DND-41 (cell line): ENCODE measurements at regions not wholly inside any gene's neighbourhood (a gene's known extent, or its start where the extent isn't known, plus 50 kb on each side); places are given as distances from the start of the nearest gene placed in this dataset.

Experiments
- ATAC-seq: fragments of 200-7000 bp; cut with Tn5 transposase; 3 replicates; pipeline ENCODE4 v1.9.1; 2021; ENCODE audit warnings: low read depth; ENCODE audit not compliant: insufficient read depth
- DNase-seq: peaks from one replicate; pipeline ENCODE4 v3.0.0-alpha.2; 2020
- H2AFZ ChIP-seq: 2 replicates; pipeline ENCODE4 v1.6.0; 2012; ENCODE audit warnings: low read depth, low read length
- H3K27ac ChIP-seq: 2 replicates; pipeline ENCODE4 v1.5.1; 2012; ENCODE audit warnings: low read length, inconsistent platforms
- H3K27me3 ChIP-seq: fragments of 200-600 bp; sonication (generic); 2 replicates; pipeline ENCODE4 v1.6.0; 2012; ENCODE audit warnings: low read length, mild to moderate bottlenecking, inconsistent platforms; ENCODE audit not compliant: insufficient read depth, poor library complexity
- H3K36me3 ChIP-seq: 2 replicates; pipeline ENCODE4 v1.5.1; 2012; ENCODE audit warnings: low read length, inconsistent platforms; ENCODE audit not compliant: insufficient read depth
- H3K4me1 ChIP-seq: 2 replicates; pipeline ENCODE4 v1.5.1; 2012; ENCODE audit warnings: mild to moderate bottlenecking, low read length; ENCODE audit not compliant: insufficient read depth
- H3K4me2 ChIP-seq: 2 replicates; pipeline ENCODE4 v1.6.0; 2012; ENCODE audit warnings: mild to moderate bottlenecking, moderate library complexity, low read length, inconsistent platforms; ENCODE audit not compliant: insufficient read depth
- H3K4me3 ChIP-seq, 2 experiments: fragments of 200-600 bp in 1 of 2; shearing (Covaris generic) in 1 of 2; 2 replicates each; pipeline ENCODE4 v1.5.1; 2012 to 2016; ENCODE audit warnings: inconsistent platforms in 2 of 2, low read length in 2 of 2, mild to moderate bottlenecking in 2 of 2, low read depth in 1 of 2, moderate library complexity in 1 of 2
- H3K79me2 ChIP-seq: 2 replicates; pipeline ENCODE4 v1.6.0; 2012; ENCODE audit warnings: low read length, inconsistent platforms; ENCODE audit not compliant: insufficient read depth
- H3K9ac ChIP-seq: 2 replicates; pipeline ENCODE4 v1.6.0; 2012; ENCODE audit warnings: low read depth, mild to moderate bottlenecking, inconsistent platforms, low read length, moderate library complexity
- H3K9me3 ChIP-seq: 2 replicates; pipeline ENCODE4 v1.5.1; 2012; ENCODE audit warnings: low read length, moderate library complexity, mild to moderate bottlenecking, inconsistent platforms; ENCODE audit not compliant: insufficient read depth, severe bottlenecking
- H4K20me1 ChIP-seq: 2 replicates; pipeline ENCODE4 v1.6.0; 2012; ENCODE audit warnings: low read length; ENCODE audit not compliant: insufficient read depth
- EZH2 ChIP-seq: IDR thresholded peaks from 3 replicates; pipeline ENCODE4 v1.6.1; 2012; ENCODE audit warnings: borderline replicate concordance, low read depth, mild to moderate bottlenecking, moderate library complexity, low read length, inconsistent platforms; ENCODE audit not compliant: severe bottlenecking
- TF ChIP-seq, protein P1 (sequence below): IDR thresholded peaks from 2 replicates; pipeline ENCODE4 v1.5.1; 2012; ENCODE audit warnings: borderline replicate concordance, low read length, moderate library complexity, mild to moderate bottlenecking; ENCODE audit not compliant: poor library complexity, severe bottlenecking; ENCODE audit errors: extremely low read depth

- Histone ChIP-seq H3K9me3 (peaks cover 6% of the 10 kb centered on the region), H3K9ac (no peak overlapping the region)
- TF ChIP-seq, protein P1, sequence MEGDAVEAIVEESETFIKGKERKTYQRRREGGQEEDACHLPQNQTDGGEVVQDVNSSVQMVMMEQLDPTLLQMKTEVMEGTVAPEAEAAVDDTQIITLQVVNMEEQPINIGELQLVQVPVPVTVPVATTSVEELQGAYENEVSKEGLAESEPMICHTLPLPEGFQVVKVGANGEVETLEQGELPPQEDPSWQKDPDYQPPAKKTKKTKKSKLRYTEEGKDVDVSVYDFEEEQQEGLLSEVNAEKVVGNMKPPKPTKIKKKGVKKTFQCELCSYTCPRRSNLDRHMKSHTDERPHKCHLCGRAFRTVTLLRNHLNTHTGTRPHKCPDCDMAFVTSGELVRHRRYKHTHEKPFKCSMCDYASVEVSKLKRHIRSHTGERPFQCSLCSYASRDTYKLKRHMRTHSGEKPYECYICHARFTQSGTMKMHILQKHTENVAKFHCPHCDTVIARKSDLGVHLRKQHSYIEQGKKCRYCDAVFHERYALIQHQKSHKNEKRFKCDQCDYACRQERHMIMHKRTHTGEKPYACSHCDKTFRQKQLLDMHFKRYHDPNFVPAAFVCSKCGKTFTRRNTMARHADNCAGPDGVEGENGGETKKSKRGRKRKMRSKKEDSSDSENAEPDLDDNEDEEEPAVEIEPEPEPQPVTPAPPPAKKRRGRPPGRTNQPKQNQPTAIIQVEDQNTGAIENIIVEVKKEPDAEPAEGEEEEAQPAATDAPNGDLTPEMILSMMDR: no peak
- TF ChIP-seq EZH2: no peak
These were observed 511.4 kb upstream of the ZFP42 start for GRCh38 chr4:187484186-187484585.

DNA sequence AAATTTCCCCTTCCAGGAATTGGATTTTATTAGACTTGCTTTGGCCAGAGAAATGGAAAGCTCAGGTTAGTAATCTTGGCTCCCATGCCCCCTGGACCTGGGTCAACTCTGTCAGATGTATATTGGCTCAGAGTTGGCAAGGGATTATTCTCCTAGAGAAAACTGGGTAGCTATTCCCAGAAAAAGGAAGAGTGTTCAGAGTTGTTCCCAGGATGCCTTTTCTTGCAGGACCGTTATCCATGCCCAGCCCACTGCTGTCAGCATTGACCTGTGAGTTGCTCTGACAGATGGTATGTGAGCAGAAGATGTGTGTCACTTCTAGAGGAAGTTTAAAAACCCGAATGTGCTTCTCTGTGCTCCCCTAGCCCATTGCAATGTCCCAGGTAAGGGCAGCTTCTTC is 509.9 kb upstream of the ZFP42 start:
- H3K27ac ChIP-seq: no peak overlapping the region
- H3K4me3 ChIP-seq: no peak overlapping the region
- no peaks in the 10 kb centered on the region for H3K4me1 ChIP-seq
- H3K36me3 ChIP-seq: no peaks in the 10 kb centered on the region
- H3K9ac ChIP-seq: no peak overlapping the region
- H3K4me2 ChIP-seq: no peak overlapping the region
- H2AFZ ChIP-seq: no peak overlapping the region
- no peak for DNase-seq
- H3K27me3 ChIP-seq: no peaks in the 10 kb centered on the region
- H3K79me2 ChIP-seq: no peaks in the 10 kb centered on the region
- no peak for ATAC-seq
- no peak for TF ChIP-seq EZH2
- TF ChIP-seq, protein P1: no peak
- peaks cover 6% of the 10 kb centered on the region for H3K9me3 ChIP-seq
- H4K20me1 ChIP-seq: no peaks in the 10 kb centered on the region

More at GRCh38 chr4:187484186-187484585, 511.4 kb upstream of the ZFP42 start:
- no peak for DNase-seq
- Histone ChIP-seq H3K36me3 (no peaks in the 10 kb centered on the region), H3K4me3 (no peak overlapping the region), H3K4me1 (no peaks in the 10 kb centered on the region), H3K79me2 (no peaks in the 10 kb centered on the region), H3K27me3 (no peaks in the 10 kb centered on the region), H4K20me1 (no peaks in the 10 kb centered on the region), H2AFZ (no peak overlapping the region), H3K27ac (no peak overlapping the region), H3K4me2 (no peak overlapping the region)
- ATAC-seq: no peak

DNA sequence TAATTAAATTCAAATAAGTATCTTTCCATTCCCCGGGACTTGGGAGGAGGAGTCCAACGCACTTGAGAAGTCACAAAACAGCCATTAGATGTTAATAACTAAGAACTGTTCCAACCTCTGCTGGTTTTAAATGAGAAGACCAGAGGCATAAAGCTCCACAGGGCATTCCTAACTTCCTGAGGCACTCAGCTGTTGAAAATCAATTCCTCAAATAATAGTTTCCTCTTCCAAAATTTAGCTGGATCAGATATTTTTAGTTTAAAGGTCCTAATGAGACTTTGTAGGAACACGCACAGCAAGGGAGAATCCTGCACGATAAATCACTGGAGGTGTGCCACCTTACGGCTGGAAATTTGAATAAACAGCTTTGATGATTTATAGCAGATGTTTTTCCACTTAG is 504.3 kb upstream of the ZFP42 start:
- Histone ChIP-seq H2AFZ (no peak overlapping the region), H3K36me3 (no peaks in the 10 kb centered on the region), H3K4me3 (no peak overlapping the region), H3K4me2 (no peak overlapping the region), H4K20me1 (no peaks in the 10 kb centered on the region), H3K9ac (no peak overlapping the region), H3K27ac (no peak overlapping the region), H3K27me3 (no peaks in the 10 kb centered on the region), H3K79me2 (no peaks in the 10 kb centered on the region), H3K4me1 (no peaks in the 10 kb centered on the region), H3K9me3 (peaks cover under 1% of the 10 kb centered on the region)
- TF ChIP-seq EZH2: no peak
- TF ChIP-seq, protein P1: no peak
- ATAC-seq (no peak), DNase-seq (no peak)

GRCh38 chr4:187491959-187492358 is 503.6 kb upstream of the ZFP42 start:
- no peak overlapping the region for H3K4me2 ChIP-seq
- H3K4me3 ChIP-seq: no peak overlapping the region
- TF ChIP-seq EZH2: no peak
- TF ChIP-seq, protein P1: no peak
- H3K9me3 ChIP-seq: no peaks in the 10 kb centered on the region
- H3K9ac ChIP-seq: no peak overlapping the region
- H3K79me2 ChIP-seq: no peaks in the 10 kb centered on the region
- no peaks in the 10 kb centered on the region for H3K36me3 ChIP-seq
- no peak for ATAC-seq
- no peak overlapping the region for H3K27ac ChIP-seq
- H3K4me1 ChIP-seq: no peaks in the 10 kb centered on the region
- no peaks in the 10 kb centered on the region for H4K20me1 ChIP-seq
- H2AFZ ChIP-seq: no peak overlapping the region
- DNase-seq: no peak
- H3K27me3 ChIP-seq: no peaks in the 10 kb centered on the region
